CD4-positive, alpha-beta T cell treated with Interleukin-17A for 1 hour (primary cell): ENCODE measurements at regions not wholly inside any gene's neighbourhood (a gene's known extent, or its start where the extent isn't known, plus 50 kb on each side); places are given as distances from the start of the nearest gene placed in this dataset.
"Not testable (repeated sequence)": the region's sequence is repeated elsewhere in the genome, so short reads cannot be mapped to it uniquely, and the experiment has no call there.

Source experiments
- DNase-seq: peaks from one replicate; pipeline ENCODE4 v3.0.0-alpha.2; 2020

GRCh38 chr1:96224229-96224628 lies 497.4 kb upstream of the PTBP2 start:
- not testable (repeated sequence) for DNase-seq

GRCh38 chr1:96233422-96233821 lies 488.2 kb upstream of the PTBP2 start:
- DNase-seq: no peak

GRCh38 chr1:96234299-96234698 lies 487.3 kb upstream of the PTBP2 start:
- DNase-seq: no peak

- DNase-seq: peak; percentile 1
Measured at GRCh38 chr1:96236156-96236739, 485.3 kb upstream of the PTBP2 start.

GRCh38 chr1:96238426-96238825 lies 483.2 kb upstream of the PTBP2 start:
- DNase-seq: no peak

- no peak for DNase-seq
Measured at GRCh38 chr1:96240438-96240837, 481.1 kb upstream of the PTBP2 start.

GRCh38 chr1:96253246-96254035 lies 468.1 kb upstream of the PTBP2 start:
- DNase-seq: no peak

- DNase-seq: no peak
Measured at GRCh38 chr1:96256130-96256790, 465.3 kb upstream of the PTBP2 start.

- no peak for DNase-seq
Measured at GRCh38 chr1:96259399-96259798, 462.2 kb upstream of the PTBP2 start.

GRCh38 chr1:96281491-96281890 lies 440.1 kb upstream of the PTBP2 start:
- DNase-seq: no peak

GRCh38 chr1:96290033-96290432 lies 431.6 kb upstream of the PTBP2 start:
- DNase-seq: no peak

GRCh38 chr1:96290801-96291200 lies 430.8 kb upstream of the PTBP2 start:
- no peak for DNase-seq

GRCh38 chr1:96291468-96291867 lies 430.1 kb upstream of the PTBP2 start:
- no peak for DNase-seq

GRCh38 chr1:96292141-96292540 lies 429.4 kb upstream of the PTBP2 start:
- no peak for DNase-seq

GRCh38 chr1:96296991-96297390 lies 424.6 kb upstream of the PTBP2 start:
- no peak for DNase-seq

GRCh38 chr1:96306809-96307560 lies 414.6 kb upstream of the PTBP2 start:
- no peak for DNase-seq

GRCh38 chr1:96308314-96308713 lies 413.3 kb upstream of the PTBP2 start:
- no peak for DNase-seq

- DNase-seq: no peak
Measured at GRCh38 chr1:96309783-96310182, 411.8 kb upstream of the PTBP2 start.

- DNase-seq: no peak
Measured at GRCh38 chr1:96313216-96313615, 408.4 kb upstream of the PTBP2 start.

- no peak for DNase-seq
Measured at GRCh38 chr1:96329121-96329520, 392.5 kb upstream of the PTBP2 start.

- no peak for DNase-seq
Measured at GRCh38 chr1:96331596-96331995, 390.0 kb upstream of the PTBP2 start.

GRCh38 chr1:96333522-96334235 lies 387.9 kb upstream of the PTBP2 start:
- DNase-seq: no peak

GRCh38 chr1:96334236-96334557 lies 387.4 kb upstream of the PTBP2 start:
- DNase-seq: no peak
